Uterus (tissue), 2 donors: ENCODE measurements at regions not wholly inside any gene's neighbourhood (a gene's known extent, or its start where the extent isn't known, plus 50 kb on each side); places are given as distances from the start of the nearest gene placed in this dataset.

Experiments used
- POLR2A ChIP-seq, 2 donors: fragments of 450-650 bp; IDR thresholded peaks; one replicate each; pipeline ENCODE4 v1.6.1; 2016; ENCODE audit warnings: antibody characterized with exemption in 2 of 2, mild to moderate bottlenecking in 1 of 2, moderate library complexity in 1 of 2
- TF ChIP-seq, protein P1 (sequence below), 4 experiments: fragments of 200-600 bp in 2 of 4; fragments of 450-650 bp in 2 of 4; sonication (generic) in 2 of 4; IDR thresholded peaks; one replicate each; pipeline ENCODE4 v1.5.1; 2016 to 2019; ENCODE audit warnings: antibody characterized with exemption in 4 of 4, mild to moderate bottlenecking in 2 of 4, moderate library complexity in 1 of 4

GRCh38 chr10:125316436-125316835 is 156.1 kb upstream of the CTBP2 start:
- TF ChIP-seq, protein P1, sequence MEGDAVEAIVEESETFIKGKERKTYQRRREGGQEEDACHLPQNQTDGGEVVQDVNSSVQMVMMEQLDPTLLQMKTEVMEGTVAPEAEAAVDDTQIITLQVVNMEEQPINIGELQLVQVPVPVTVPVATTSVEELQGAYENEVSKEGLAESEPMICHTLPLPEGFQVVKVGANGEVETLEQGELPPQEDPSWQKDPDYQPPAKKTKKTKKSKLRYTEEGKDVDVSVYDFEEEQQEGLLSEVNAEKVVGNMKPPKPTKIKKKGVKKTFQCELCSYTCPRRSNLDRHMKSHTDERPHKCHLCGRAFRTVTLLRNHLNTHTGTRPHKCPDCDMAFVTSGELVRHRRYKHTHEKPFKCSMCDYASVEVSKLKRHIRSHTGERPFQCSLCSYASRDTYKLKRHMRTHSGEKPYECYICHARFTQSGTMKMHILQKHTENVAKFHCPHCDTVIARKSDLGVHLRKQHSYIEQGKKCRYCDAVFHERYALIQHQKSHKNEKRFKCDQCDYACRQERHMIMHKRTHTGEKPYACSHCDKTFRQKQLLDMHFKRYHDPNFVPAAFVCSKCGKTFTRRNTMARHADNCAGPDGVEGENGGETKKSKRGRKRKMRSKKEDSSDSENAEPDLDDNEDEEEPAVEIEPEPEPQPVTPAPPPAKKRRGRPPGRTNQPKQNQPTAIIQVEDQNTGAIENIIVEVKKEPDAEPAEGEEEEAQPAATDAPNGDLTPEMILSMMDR (IDR thresholded peaks at IDR 0.05), result no peak
- TF ChIP-seq POLR2A (IDR thresholded peaks at IDR 0.05), result no peak
